ENCODE measurements at regions not wholly inside any gene's neighbourhood (a gene's known extent, or its start where the extent isn't known, plus 50 kb on each side); places are given as distances from the start of the nearest gene placed in this dataset.

- no peaks in the 10 kb centered on the region for H3K27me3 ChIP-seq
- H3K27ac ChIP-seq = no peak overlapping the region
- no peaks in the 10 kb centered on the region for H3K9me3 ChIP-seq (ENCODE audit: low read depth)
- H3K4me3 ChIP-seq = no peak overlapping the region
- DNase-seq (ENCODE audit: low read depth in 1 of 2, low spot score in 1 of 2) = no peak
- no peaks in the 10 kb centered on the region for H3K4me1 ChIP-seq (ENCODE audit: low read depth)
- no peaks in the 10 kb centered on the region for H3K36me3 ChIP-seq
- TF ChIP-seq CTCF (IDR thresholded peaks at IDR 0.05; ENCODE audit: low read depth, low read length) = no peak
Measured at GRCh38 chr6:147695819-147696218, 187.3 kb downstream of the SAMD5 start.

- no peak for DNase-seq (ENCODE audit: low read depth in 1 of 2, low spot score in 1 of 2)
- H3K27me3 ChIP-seq = no peaks in the 10 kb centered on the region
- H3K4me1 ChIP-seq (ENCODE audit: low read depth) = no peaks in the 10 kb centered on the region
- no peak overlapping the region for H3K27ac ChIP-seq
- no peak for TF ChIP-seq CTCF (IDR thresholded peaks at IDR 0.05; ENCODE audit: low read depth, low read length)
- H3K9me3 ChIP-seq (ENCODE audit: low read depth) = no peaks in the 10 kb centered on the region
- H3K4me3 ChIP-seq = no peak overlapping the region
- H3K36me3 ChIP-seq = no peaks in the 10 kb centered on the region
Measured at GRCh38 chr6:147699140-147699539, 190.7 kb downstream of the SAMD5 start.

GRCh38 chr6:147699637-147700036 is 191.1 kb downstream of the SAMD5 start:
- Histone ChIP-seq H3K36me3 (no peaks in the 10 kb centered on the region), H3K27ac (no peak overlapping the region), H3K27me3 (no peaks in the 10 kb centered on the region), H3K4me3 (no peak overlapping the region), H3K4me1 (ENCODE audit: low read depth) (no peaks in the 10 kb centered on the region), H3K9me3 (ENCODE audit: low read depth) (no peaks in the 10 kb centered on the region)
- TF ChIP-seq CTCF (IDR thresholded peaks at IDR 0.05; ENCODE audit: low read depth, low read length) = no peak
- DNase-seq (ENCODE audit: low read depth in 1 of 2, low spot score in 1 of 2) = peak in 1 of 2 donors; percentile 20

- Histone ChIP-seq H3K36me3 (no peaks in the 10 kb centered on the region), H3K4me3 (no peak overlapping the region), H3K27ac (no peak overlapping the region), H3K27me3 (no peaks in the 10 kb centered on the region), H3K9me3 (ENCODE audit: low read depth) (no peaks in the 10 kb centered on the region), H3K4me1 (ENCODE audit: low read depth) (no peaks in the 10 kb centered on the region)
- no peak for TF ChIP-seq CTCF (IDR thresholded peaks at IDR 0.05; ENCODE audit: low read depth, low read length)
- no peak for DNase-seq (ENCODE audit: low read depth in 1 of 2, low spot score in 1 of 2)
Measured at GRCh38 chr6:147700436-147701209, 192.1 kb downstream of the SAMD5 start.

GRCh38 chr6:147704691-147705090 is 196.2 kb downstream of the SAMD5 start:
- Histone ChIP-seq H3K4me3 (no peak overlapping the region), H3K9me3 (ENCODE audit: low read depth) (no peaks in the 10 kb centered on the region), H3K36me3 (no peaks in the 10 kb centered on the region), H3K27ac (no peak overlapping the region), H3K4me1 (ENCODE audit: low read depth) (no peaks in the 10 kb centered on the region), H3K27me3 (no peaks in the 10 kb centered on the region)
- no peak for DNase-seq (ENCODE audit: low read depth in 1 of 2, low spot score in 1 of 2)
- no peak for TF ChIP-seq CTCF (IDR thresholded peaks at IDR 0.05; ENCODE audit: low read depth, low read length)

Measured in cardiac muscle cell (in vitro differentiated cells and primary cell).